AG09319 (cell line): ENCODE measurements at regions not wholly inside any gene's neighbourhood (a gene's known extent, or its start where the extent isn't known, plus 50 kb on each side); places are given as distances from the start of the nearest gene placed in this dataset.
"Not testable (repeated sequence)": the region's sequence is repeated elsewhere in the genome, so short reads cannot be mapped to it uniquely, and the experiment has no call there.

Source experiments
- DNase-seq: peaks from one replicate; pipeline ENCODE4 v3.0.0-alpha.2; 2010; ENCODE audit warnings: low read depth; ENCODE audit errors: extremely low read depth

- DNase-seq = not testable (repeated sequence)
Observed at GRCh38 chr7:73176813-73177212, 91.0 kb upstream of the SPDYE9 start.

- DNase-seq = not testable (repeated sequence)
Observed at GRCh38 chr7:73175322-73175721, 89.5 kb upstream of the SPDYE9 start.

DNA sequence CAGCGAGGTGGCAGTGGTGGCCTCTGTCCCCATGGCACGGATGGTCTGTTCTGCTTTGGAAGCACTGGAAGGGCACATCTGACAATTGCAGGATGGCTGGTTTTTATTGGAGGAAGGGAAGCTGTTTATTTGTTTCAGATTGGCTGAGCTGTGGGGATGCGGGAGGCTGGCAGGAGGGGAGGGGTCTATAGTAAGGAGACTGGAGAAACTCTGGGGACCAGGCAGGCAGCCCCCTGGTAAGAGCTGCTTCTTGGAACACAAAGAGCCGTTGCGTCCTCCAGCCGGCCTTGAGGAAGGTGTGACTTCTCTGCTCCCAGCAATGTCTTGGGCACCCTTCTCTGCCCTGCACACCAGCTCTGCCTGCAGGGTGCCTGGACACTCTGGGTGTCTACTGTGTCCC lies 85.1 kb upstream of the SPDYE9 start:
- DNase-seq = not testable (repeated sequence)

DNA sequence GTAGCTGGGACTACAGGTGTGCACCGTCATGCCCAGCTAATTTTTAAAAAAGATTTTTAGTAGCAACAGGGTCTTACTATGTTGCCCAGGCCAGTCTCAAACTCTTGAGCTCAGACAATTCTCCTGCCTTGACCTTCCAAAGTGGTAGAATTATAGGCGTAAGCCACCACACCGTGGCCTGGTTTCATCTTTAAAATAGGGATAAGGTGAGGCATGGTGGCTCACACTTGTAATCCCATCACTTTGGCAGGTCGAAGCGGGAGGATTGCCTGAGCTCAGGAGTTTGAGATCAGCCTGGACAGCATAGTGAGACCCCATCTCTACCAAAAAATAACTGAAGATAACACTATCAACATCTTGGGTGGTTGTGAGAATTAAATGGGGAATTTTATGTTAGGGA lies 84.6 kb upstream of the SPDYE9 start:
- DNase-seq = not testable (repeated sequence)

DNA sequence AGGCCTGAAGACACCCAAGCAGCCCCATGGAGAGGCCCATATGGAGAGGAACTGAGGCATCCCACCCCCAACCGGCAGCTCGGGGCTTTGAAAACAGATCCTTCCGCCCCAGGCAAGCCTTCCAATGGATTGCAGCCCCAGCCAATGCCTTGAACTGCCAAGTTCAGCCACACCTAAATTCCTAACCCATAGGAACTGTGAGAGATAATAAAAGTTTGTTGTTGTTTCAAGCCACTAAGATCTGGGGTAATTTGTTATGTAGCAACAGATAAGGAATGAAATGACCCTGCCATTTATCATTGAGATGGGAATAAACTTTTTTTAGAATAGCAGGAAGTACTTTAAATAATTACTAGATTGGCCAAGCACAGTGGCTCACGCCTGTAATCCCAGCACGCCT lies 80.3 kb upstream of the SPDYE9 start:
- DNase-seq = not testable (repeated sequence)

- DNase-seq = not testable (repeated sequence)
Observed at GRCh38 chr7:73162680-73163079, 76.8 kb upstream of the SPDYE9 start.

GRCh38 chr7:73161727-73162126 lies 75.9 kb upstream of the SPDYE9 start:
- DNase-seq = not testable (repeated sequence)

GRCh38 chr7:73157169-73157661 lies 71.4 kb upstream of the SPDYE9 start:
- not testable (repeated sequence) for DNase-seq

- not testable (repeated sequence) for DNase-seq
Observed at GRCh38 chr7:73156510-73157168, 70.8 kb upstream of the SPDYE9 start.

GRCh38 chr7:73154586-73155038 lies 68.8 kb upstream of the SPDYE9 start:
- peak; percentile 41 for DNase-seq

GRCh38 chr7:73153921-73154585 lies 68.2 kb upstream of the SPDYE9 start:
- DNase-seq = not testable (repeated sequence)

GRCh38 chr7:73148570-73148969 lies 62.7 kb upstream of the SPDYE9 start:
- DNase-seq = not testable (repeated sequence)

GRCh38 chr7:73147681-73148080 lies 61.8 kb upstream of the SPDYE9 start:
- not testable (repeated sequence) for DNase-seq

- not testable (repeated sequence) for DNase-seq
Observed at GRCh38 chr7:73143993-73144392, 58.2 kb upstream of the SPDYE9 start.

GRCh38 chr7:73137922-73138321 lies 52.1 kb upstream of the SPDYE9 start:
- DNase-seq = not testable (repeated sequence)
